Activated gamma-delta T cell treated with Interleukin-2 at 50 U/mL for 16 hours (primary cell): ENCODE measurements at regions not wholly inside any gene's neighbourhood (a gene's known extent, or its start where the extent isn't known, plus 50 kb on each side); places are given as distances from the start of the nearest gene placed in this dataset.

ENCODE experiments used
- DNase-seq: peaks from one replicate; pipeline ENCODE4 v3.0.0-alpha.2; 2020

DNA sequence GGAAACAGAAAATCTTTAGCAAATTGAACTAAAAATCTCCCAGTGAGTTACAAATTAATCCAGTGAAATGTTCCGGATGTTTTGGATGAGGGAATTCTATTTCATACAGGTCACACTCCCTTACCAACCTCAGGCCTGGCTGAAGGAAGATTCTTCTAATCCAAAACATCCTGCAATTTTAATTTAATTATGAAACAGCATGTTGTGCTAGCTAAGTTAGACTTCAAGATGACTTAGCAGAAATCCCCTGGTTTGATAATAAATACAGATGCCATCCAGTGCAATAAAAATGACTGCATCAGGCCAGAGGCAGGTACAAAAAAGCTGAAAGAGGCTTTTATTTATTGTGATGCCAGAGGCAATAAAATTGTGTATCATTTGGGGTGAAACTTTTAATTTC lies 96.7 kb upstream of the CLDN10 start:
- no peak for DNase-seq

DNA sequence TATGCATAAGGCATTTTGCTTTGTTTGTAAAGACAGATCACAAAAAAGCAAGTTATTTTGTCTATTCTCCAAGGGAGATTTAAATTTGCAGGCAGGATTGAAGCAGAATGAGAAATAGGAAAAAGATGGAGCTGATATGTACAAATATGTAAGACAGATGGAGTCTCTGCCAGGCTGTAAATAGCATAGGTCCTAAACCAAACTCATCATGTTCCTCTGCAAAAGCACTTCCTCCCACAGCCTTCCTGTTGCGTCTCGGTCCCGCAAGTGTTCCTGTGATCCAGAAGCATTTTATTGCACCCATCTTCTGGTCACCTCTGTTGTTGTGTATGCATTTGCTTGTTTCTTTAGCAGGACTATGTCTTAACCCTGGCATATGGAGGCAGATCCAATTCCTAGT lies 95.7 kb upstream of the CLDN10 start:
- no peak for DNase-seq

DNA sequence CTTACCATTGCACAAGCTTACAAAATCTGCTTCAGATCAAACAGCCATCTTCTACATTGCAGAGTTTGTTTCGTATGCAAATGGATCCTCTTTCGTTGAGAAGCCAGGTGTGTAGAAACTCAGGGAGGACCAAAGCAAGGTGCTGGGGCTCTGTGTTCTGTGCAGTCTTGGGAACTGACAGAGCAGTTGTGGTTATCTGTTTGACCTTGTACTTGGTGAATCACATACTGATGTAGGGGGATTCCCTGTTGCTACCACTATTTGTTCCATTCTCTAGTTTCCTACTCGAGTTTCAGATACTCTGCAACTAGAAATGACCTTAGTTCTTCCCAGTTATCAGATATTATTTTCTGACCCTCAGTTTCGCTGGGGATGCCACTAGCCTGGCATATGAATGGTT lies 95.2 kb upstream of the CLDN10 start:
- no peak for DNase-seq

DNA sequence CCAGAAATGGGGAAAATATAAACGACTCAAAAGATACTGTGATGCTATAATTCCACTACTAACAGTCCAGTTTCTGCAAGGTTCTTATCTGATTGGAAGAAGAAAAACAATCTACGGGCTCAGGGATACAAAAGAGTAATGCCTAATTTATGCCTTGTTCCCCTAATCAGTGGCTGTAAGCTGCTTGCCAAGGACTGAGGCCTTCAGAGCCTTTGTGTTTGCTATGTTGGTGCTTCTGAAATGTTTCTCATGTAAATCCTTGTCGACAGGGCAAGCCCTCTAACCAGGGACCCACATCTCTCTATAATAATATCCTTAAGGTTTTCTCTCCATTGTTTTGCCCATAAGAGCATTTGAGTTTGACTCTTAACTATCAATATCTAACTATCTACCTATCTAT lies 89.7 kb upstream of the CLDN10 start:
- DNase-seq = no peak

DNA sequence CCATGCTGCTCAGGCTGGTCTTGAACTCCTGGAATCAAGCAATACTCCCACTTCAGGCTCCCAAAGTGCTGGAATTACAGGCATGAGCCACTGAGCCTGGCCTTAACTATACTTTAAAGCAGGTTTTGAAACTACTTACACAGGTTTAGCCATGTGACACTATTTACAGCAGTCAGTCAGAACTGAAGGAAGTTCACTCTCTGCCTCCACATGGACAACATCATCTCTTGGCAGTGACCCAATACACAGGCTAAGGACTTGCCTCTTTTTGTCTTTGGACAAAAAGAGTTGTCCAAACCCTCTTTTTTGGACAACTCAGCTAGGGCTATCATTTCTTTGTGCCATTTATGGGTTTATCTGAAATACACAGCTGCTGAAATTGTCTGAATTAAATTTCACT lies 89.0 kb upstream of the CLDN10 start:
- DNase-seq = no peak

DNA sequence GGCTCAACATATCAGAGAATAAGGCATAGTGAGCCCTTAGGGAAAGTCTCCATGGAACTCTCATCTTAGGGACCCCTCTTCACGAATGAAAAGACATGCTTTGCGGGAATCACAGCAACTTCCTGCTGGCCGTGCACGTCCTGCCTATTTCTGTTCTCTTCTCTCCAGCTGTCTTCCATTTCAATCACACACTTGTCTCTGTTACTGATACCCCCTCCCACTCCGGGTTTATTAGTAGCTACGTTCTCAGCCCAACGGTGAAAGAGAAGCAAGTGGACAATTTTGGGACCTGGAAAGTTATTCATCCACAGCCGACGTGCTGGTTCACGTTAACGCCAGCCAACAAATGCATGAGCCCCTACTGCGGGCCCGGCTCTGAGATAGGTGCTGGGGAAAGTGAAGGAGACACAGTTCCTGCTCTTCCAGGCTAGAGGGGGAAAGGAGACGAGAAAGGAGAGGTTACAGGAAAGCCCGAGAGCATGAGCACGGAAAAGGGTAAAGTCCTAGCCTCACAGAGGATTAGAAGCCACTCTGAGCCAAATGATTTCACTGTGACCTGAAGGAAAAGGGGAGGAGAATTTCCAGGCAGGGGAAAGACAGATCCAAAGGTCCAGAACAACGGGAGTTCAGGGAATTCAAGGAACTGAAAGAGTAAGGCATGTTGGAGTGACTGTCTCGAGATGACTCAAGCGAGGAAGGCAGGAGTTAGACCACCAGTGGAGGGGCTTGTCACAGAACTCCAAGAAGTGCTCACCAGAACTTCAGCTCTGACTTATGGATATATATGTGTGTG lies 81.8 kb upstream of the CLDN10 start:
- DNase-seq = no peak

DNA sequence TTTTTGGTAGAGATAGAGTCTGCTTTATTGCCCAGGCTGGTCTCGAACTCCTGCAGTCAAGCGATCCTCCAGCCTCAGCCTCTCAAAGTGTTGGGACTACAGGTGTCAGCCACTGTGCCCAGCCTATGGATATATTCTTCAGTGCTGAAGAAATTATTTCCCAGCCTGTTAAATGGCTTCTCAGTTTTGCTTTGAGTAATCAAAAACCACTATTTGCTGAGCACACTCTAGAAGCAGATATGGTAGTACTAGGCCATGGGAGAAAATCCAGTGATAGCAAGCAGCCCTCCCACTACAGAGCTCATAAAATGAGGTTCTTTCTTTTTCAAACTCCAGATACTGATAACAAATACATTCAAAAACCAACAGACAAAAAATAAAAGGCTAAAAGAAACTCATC lies 80.6 kb upstream of the CLDN10 start:
- DNase-seq = no peak

DNA sequence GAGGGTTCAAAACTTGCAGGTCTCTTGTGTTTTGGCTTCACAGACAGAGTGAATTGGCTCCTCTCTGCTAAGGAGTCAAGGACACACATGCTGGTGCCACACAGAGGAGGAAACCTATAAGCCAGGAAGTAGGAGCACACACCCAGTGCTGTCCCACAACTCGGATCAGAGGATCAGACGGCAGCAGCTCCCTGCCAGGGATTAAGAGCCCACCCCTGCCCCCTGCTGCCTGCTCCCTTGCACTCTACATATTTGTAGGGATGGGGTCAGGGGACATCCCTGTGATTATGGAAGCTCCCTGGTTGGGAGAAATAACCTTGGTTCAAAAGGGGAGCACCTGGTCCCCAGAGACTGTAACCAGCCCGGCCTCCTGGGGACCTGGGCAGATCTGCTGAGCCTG lies 77.5 kb upstream of the CLDN10 start:
- DNase-seq = no peak

DNA sequence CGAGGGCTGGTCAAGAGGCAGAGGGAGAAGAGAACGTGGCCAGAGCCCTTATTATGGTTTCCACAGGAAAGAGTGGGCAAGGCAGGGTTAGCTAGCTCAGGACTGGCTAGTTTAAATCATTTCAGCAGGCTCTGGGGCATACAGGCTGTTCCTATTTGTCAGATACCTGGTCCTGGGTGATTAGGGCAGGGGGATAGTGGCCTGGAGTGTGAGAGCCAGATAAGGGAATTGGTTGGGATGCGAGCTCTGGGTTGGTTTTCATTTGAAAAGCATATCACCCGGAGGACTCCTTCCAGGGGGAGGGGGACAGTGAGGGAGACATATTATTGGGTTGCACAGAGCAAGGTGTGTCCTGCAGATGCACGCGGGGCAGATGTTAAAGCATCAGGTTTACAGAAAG lies 75.3 kb upstream of the CLDN10 start:
- DNase-seq = no peak

DNA sequence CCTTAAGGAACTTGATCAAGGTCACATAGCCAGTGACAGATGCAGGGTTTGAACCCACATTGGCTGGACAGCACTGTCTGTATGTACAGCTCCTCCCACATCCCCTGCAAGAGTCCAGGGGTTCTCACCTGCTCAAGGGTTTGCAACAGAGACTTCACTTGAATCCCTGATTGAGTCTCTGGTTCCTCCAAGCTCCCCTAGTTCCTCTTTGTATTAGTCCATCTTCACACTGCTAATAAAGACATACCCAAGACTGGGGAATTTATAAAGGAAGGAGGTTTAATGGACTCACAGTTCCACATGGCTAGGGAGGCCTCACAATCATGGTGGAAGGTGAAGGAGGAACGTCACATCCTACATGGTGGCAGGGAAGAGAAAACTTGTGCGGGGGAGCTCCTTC lies 72.8 kb upstream of the CLDN10 start:
- DNase-seq = no peak

DNA sequence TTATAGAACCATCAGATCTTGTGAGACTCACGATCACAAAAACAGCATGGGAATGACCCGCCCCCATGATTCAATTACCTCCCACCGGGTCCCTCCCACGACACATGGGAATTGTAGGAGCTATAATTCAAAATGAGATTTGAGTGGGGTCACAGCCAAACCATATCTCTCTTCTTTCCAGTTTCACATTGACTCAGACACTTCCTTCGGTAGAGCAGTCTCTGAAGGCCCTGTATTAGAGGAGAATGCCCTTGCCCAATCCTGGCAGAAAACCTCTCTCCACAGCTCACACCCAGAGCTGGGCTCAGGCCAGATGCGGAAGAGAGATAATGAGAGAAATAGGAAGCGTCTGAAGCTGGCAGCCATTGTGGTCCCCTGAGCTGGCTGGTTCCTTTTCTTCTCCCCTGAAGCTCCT lies 72.4 kb upstream of the CLDN10 start:
- no peak for DNase-seq

DNA sequence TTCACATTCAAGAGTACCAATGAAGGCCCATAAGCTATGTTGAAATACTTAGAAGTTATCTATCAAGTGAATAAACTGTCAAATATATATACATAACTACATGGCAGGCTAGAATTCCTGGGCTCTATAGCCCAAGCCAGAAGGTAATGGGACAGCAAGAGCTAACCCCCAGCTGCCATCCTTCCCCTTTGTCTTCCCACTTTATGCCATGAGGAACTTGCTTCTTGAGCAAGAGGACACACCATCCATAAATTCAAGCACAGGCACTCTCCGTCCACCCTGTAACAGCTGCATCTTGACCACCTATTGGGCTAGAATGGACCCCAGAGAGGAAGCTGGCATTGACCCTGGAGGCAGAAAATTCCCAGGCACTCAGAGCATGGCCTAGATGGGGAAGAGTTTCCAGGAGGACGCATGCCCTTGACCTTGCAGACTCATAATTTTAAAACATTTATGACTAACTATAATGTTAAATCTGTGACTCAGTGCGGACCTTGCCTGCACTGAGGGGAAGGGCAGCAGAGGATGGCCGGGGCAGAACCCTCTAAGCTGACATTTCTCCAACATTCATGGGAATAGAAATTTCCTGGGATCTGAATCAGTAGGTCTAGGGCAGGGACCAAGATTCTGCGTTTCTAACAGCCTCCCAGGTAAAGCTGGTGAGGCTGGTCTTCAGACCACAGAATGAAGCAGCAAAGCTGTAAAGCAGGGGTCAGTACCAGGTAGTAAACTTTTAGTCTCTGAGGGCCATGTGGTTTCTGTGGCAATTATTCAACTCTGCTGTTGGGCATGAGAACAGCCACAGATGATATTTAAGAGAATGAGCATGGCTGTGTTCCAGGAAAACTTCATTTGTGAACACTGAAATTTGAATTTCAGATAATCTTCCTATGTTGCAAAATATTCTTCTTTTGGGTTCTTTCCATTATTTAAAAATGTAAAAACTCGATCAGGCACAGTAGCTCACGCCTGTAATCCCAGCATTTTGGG lies 71.4 kb upstream of the CLDN10 start:
- DNase-seq = no peak

DNA sequence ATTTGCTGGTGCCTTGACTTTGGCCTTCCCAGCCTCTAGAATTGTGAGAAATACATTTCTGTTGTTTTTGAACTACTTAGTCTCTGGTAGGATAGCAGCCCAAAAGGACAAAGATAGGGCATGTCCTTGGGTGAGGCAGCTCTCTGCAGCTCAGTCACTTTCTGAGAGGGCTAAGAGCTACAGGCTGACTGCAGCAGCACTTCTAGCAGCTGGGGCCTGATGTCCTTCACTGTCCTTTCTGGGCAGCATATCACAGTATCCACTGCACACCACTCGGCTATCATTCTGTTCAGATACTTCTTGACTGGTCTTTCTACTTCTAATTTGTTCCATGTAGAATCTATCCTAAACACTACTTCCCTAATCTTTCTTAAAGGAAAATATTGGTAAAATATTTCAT lies 68.5 kb upstream of the CLDN10 start:
- no peak for DNase-seq

DNA sequence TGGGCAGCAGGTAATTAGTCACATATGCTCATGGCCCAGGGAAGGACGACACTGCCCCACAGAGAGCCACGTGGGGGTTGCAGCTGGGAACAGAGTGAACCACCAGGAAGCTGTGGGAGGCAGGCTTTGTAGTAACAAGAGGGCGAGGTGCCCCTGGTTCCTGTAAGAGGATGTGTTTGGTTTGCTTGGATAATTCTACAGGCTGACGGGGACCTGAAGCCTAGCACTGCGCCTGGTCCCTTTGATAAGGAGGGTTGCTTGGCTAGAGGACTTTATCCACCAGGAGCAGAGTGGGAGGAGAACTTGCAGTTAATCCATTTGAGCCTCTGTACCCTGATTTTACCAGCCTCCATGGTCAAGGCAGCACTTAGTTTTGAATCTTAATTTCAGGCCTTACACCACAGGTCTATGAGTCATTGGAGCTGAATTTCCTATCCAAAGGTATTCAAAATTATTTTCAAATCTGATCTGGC lies 67.4 kb upstream of the CLDN10 start:
- DNase-seq = no peak

DNA sequence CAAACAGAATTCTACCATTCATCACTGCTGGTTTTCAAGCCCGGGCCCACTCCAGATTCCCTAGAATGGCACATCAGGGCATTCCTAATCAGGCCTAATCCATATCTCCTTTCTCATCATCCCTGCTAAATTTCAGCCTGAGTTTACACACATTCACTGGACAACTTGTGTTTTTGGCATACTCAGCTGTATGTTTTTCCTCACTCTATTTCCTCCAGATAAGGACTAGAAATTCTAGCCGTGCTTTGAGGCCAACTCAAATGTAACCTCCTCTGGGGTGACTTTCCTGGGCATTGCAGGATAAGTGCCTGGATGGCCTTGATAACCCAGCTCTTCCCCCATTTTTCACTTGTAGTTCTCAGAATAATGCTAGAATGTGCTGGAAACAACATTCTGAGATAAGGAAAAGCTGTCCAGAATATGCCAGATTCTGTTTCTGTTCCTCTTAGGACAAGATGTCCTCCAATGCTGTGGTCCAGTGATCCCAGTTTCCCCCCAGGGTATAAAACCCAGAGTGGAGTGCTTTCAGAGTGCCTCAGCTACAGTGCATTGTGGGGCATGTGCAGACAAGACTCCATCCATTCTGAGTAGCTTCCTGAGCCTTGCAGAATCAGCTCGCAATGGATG lies 66.9 kb upstream of the CLDN10 start:
- DNase-seq = no peak

DNA sequence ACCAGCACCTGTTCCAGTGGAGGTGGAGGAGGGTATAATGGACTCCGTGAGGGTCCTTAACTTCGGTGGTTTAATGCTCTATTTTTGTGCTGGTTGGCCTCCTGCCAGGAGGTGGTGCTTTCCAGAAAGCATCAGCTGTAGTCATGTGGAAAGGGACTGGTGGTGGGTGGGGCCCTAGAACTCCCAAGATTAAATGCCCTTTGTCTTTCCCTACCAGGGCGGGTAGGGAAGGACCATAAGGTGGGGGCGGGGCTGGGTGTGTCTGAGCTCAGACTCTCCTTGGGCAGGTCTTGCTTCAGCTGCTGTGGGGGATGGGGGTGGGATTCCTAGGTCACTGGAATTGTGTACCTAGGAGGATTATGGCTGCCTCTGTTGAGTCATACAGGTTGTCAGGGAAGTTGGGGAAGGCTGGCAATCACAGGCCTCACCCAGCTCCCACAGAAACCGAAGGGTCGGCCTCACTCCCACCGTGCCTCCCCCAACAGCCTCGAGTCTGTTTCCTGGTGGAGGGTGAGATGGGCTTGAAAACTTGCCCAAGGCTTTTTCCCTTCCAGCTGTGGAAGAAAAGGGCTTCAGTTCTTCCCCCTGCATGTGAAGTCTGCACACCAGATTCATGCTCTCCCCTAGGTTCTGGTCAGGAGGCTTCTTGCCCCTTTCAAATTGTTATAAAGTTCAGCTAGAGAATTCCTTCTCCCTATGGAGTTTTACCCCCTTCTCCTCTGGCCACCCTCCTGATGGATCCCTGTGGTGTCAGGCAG lies 60.3 kb upstream of the CLDN10 start:
- DNase-seq = no peak

DNA sequence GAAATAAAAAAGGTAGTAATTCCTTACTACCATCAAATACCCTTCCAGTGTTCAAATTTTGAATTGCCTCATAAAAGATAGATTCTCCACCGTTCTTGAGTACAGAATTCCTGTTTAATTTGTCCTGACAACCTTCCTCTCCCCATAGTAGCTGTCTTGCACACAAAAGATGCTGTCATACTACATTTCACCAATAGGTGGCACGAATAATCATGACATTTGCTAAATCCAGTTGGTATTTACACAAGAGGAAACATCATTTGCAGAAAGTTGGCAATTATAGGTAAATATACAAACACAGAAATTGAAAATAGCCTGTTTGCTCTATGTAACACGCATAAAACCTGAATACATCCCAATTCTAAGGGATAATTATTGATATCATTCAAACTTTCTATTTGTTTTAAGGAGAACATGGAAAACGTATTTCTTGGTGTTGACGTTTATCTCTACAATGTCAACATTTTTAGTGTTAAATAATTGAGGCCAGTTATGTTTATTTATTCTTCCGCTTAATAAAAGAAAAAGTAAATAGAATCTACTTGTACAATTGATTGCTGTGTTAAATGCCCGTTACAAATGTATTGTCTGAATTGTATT lies 58.3 kb upstream of the CLDN10 start:
- no peak for DNase-seq

DNA sequence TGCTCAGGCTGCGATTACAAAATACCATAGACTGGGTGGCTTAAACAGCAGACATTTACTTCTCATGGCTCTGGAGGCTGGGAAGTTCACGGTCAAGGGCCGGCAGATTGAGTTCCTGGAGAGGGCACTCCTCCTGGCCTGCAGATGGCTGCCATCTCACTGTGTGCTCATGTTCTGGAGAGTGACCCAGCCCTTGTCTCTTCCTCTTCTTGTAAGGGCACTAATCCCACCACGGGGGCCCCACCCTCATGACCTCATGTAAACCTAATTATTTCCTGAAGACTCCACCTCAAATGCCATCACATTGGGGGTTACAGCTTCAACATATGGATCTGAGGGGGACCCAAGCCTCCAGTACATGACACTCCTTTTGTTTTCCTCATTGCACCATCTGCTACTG lies 56.0 kb upstream of the CLDN10 start:
- DNase-seq = no peak

DNA sequence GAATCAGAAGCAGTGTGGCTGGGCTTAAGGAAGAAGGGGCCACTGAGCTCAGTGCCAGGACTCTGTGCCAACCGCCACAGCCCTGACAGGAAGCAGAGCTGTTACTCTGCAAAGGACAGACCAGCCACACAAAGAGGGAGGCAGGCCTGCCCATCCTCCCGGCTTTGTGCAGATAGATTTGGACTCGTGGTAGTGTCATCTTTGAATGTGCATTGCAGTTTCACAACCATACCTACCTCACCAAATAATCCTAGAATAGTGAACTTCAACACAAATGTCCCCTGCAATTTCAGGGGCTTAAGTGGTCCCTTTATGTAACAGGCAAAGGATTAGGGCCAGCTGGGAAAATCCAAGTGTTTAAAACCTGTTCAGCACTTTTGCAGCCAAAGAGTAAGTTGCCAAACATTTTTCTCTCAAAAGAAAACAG lies 55.1 kb upstream of the CLDN10 start:
- DNase-seq = no peak

DNA sequence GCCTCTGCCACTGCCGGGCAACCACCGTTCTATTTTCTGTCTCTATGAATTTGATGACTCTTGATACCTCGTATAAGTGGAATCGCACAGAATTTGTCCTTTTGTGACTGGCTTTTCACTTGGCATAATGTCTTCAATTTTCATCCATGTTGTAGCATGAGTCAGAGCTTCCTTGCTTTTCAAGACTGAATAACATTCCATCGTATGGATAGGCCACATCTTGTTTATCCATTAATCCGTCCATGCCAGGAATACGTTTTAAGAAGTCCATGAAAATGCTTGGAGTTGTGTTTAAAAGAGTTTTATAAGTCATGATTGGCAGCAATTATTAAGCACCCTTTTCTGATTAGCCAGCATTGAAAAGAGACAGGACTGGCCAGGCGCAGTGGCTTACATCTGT lies 53.6 kb upstream of the CLDN10 start:
- DNase-seq = no peak

DNA sequence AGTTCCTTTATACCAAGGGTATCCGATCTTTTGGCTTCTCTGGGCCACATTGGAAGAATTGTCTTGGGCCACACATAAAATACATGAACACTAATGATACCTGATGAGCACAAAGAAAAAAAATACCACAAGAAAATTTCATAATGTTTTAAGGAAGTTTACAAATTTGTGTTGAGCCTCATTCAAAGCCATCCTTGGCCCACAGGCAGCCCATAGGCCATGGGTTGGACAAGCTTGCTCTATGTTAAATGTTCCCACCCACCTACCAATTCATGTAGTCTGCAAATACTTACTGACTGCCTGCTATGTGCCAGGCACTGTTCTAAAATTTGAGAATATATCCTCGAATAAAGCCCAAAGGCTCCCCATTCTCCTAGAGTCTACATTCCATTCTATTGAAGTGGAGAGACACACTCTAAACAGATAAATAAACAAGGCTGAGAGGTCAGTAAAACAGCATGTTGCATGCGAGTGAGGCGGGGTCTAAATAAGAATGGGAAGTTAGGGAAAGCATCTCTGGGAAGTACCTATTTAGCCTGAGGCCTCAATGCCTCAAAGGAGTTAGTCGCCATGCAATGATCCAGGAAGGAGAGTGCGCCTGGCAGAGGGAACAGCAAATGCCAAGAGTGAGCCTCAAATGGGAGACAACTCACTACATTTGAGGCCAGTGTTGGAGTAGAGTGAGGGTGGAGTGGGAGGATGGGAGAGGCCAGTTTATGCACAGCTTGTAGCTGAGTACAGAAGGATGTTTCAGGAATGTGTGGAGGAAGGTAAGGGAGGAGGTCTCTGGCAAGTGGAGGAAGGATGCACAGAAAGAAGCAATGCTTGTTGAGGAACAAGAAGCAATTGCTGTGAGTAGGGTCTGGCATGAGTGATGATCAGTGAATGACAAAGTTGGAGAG lies 52.5 kb upstream of the CLDN10 start:
- no peak for DNase-seq
